ENCODE measurements at regions not wholly inside any gene's neighbourhood (a gene's known extent, or its start where the extent isn't known, plus 50 kb on each side); places are given as distances from the start of the nearest gene placed in this dataset.

DNA sequence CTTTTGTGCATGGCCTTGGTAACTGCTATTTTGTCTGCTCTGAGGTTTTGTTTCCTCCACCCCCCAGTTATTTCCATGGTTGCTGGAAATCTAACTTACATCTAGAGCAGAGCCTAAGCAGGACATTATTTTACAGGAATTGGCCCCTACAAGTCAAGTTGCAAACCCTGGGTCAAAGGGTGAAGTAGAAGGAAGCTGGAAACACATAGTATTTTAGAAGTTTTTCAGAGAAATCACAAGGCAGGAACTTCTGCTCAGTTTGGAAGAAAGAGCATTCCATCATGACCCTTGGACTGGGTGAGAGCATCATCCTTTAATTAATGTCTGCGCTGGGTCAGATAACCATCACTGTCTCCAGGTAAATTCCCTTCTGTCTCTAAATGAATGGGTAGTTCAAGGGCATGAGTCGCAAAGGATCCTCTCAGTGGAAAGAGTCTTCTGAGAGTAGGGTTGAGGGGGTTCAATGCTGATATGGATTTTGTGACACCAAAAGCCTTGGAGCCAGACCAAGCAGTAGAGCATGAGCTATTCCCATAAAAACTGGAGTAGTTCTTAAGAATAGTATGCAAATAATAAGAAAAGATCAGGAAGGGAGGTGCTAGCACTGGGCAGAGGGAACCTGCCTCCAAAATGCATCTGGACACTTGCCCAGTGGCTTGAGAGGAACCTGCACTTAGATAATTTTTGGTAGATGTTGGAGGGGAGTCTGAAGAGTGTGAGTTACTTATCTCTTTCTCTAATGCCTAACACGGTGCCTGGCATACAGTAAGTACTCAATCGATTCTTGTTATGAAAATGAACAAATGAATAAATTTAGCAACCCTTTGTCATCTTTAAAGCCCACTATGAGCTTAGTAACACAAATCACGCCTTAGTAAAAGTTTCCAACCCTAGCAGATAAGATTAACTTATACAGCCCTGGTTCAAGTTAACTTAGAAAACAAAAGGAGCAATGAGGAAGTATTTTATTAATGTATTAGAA lies 160.6 kb upstream of the ADO start:
- intact Hi-C loops (cut with DNase I; ENCODE audit: low total_unique reads): no loop called here
- WGBS, 2 donors: 89 to 91% methylated on average over 5 of the region's 5 CpGs
- no peaks in the 10 kb centered on the region for H3K4me1 ChIP-seq
- H3K4me3 ChIP-seq: no peak overlapping the region
- no peaks in the 10 kb centered on the region for H3K27me3 ChIP-seq
- no peaks in the 10 kb centered on the region for H3K9me3 ChIP-seq
- DNase-seq: no peak
- no peak overlapping the region for H3K27ac ChIP-seq
- TF ChIP-seq, protein P1, sequence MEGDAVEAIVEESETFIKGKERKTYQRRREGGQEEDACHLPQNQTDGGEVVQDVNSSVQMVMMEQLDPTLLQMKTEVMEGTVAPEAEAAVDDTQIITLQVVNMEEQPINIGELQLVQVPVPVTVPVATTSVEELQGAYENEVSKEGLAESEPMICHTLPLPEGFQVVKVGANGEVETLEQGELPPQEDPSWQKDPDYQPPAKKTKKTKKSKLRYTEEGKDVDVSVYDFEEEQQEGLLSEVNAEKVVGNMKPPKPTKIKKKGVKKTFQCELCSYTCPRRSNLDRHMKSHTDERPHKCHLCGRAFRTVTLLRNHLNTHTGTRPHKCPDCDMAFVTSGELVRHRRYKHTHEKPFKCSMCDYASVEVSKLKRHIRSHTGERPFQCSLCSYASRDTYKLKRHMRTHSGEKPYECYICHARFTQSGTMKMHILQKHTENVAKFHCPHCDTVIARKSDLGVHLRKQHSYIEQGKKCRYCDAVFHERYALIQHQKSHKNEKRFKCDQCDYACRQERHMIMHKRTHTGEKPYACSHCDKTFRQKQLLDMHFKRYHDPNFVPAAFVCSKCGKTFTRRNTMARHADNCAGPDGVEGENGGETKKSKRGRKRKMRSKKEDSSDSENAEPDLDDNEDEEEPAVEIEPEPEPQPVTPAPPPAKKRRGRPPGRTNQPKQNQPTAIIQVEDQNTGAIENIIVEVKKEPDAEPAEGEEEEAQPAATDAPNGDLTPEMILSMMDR (IDR thresholded peaks at IDR 0.05): no peak
- TF ChIP-seq POLR2A (IDR thresholded peaks at IDR 0.05): no peak
- H3K36me3 ChIP-seq (ENCODE audit: low read depth, missing control alignments): no peaks in the 10 kb centered on the region

- DNase-seq: no peak
- Histone ChIP-seq H3K9me3 (no peaks in the 10 kb centered on the region), H3K27ac (no peak overlapping the region), H3K4me1 (no peaks in the 10 kb centered on the region), H3K4me3 (no peak overlapping the region), H3K36me3 (ENCODE audit: low read depth, missing control alignments) (no peaks in the 10 kb centered on the region), H3K27me3 (no peaks in the 10 kb centered on the region)
- no peak for TF ChIP-seq POLR2A (IDR thresholded peaks at IDR 0.05)
- TF ChIP-seq, protein P1 (IDR thresholded peaks at IDR 0.05): no peak
- WGBS, 2 donors: 91 to 92% methylated on average over 6 of the region's 6 CpGs
- intact Hi-C loops (cut with DNase I; ENCODE audit: low total_unique reads): no loop called here
Measured at GRCh38 chr10:62647375-62648092, 157.0 kb upstream of the ADO start.

GRCh38 chr10:62648921-62649320 lies 155.6 kb upstream of the ADO start:
- Histone ChIP-seq H3K36me3 (ENCODE audit: low read depth, missing control alignments) (no peaks in the 10 kb centered on the region), H3K4me3 (no peak overlapping the region), H3K9me3 (no peaks in the 10 kb centered on the region), H3K27ac (no peak overlapping the region), H3K4me1 (no peaks in the 10 kb centered on the region), H3K27me3 (no peaks in the 10 kb centered on the region)
- WGBS, 2 donors: 59 to 100% methylated on average over 1 of the region's 1 CpG
- intact Hi-C loops (cut with DNase I; ENCODE audit: low total_unique reads): no loop called here
- DNase-seq: no peak
- no peak for TF ChIP-seq POLR2A (IDR thresholded peaks at IDR 0.05)
- TF ChIP-seq, protein P1 (IDR thresholded peaks at IDR 0.05): no peak

- DNase-seq: no peak
- WGBS, 2 donors: 95 to 97% methylated on average over 2 of the region's 2 CpGs
- no peaks in the 10 kb centered on the region for H3K27me3 ChIP-seq
- H3K9me3 ChIP-seq: no peaks in the 10 kb centered on the region
- H3K27ac ChIP-seq: no peak overlapping the region
- H3K4me3 ChIP-seq: no peak overlapping the region
- intact Hi-C loops (cut with DNase I; ENCODE audit: low total_unique reads): no loop called here
- no peak for TF ChIP-seq POLR2A (IDR thresholded peaks at IDR 0.05)
- TF ChIP-seq, protein P1 (IDR thresholded peaks at IDR 0.05): no peak
- H3K36me3 ChIP-seq (ENCODE audit: low read depth, missing control alignments): no peaks in the 10 kb centered on the region
- H3K4me1 ChIP-seq: no peaks in the 10 kb centered on the region
Measured at GRCh38 chr10:62650411-62650810, 154.1 kb upstream of the ADO start.

Measured in testis (tissue), 2 donors.